ENCODE measurements at regions not wholly inside any gene's neighbourhood (a gene's known extent, or its start where the extent isn't known, plus 50 kb on each side); places are given as distances from the start of the nearest gene placed in this dataset.

DNA sequence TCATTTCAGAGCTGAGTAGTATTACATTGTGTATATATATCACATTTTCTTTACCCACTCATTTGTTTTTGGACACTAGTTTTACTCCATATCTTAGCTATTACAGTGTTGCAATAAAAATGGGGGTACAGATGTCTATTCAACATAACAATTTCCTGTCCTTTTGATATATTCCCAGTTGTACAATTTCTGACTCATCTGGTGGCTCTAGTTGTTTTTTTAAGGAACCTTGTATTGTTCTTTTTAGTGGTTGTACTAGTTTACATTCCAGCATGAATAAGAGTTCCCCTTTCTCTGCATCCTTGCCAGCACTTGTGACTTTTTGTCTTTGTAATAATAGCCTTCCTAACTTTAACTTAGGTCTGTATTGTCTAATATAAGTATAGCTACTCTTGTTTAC lies 739.9 kb downstream of the XPNPEP1 start:
- TF ChIP-seq, protein P1, sequence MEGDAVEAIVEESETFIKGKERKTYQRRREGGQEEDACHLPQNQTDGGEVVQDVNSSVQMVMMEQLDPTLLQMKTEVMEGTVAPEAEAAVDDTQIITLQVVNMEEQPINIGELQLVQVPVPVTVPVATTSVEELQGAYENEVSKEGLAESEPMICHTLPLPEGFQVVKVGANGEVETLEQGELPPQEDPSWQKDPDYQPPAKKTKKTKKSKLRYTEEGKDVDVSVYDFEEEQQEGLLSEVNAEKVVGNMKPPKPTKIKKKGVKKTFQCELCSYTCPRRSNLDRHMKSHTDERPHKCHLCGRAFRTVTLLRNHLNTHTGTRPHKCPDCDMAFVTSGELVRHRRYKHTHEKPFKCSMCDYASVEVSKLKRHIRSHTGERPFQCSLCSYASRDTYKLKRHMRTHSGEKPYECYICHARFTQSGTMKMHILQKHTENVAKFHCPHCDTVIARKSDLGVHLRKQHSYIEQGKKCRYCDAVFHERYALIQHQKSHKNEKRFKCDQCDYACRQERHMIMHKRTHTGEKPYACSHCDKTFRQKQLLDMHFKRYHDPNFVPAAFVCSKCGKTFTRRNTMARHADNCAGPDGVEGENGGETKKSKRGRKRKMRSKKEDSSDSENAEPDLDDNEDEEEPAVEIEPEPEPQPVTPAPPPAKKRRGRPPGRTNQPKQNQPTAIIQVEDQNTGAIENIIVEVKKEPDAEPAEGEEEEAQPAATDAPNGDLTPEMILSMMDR (conservative IDR thresholded peaks at IDR 0.05; ENCODE audit: low read depth, low read length): no peak
- no peak for TF ChIP-seq EZH2phosphoT487 (IDR thresholded peaks at IDR 0.05; ENCODE audit: borderline replicate concordance, low read length)
- TF ChIP-seq EZH2 (IDR thresholded peaks at IDR 0.05; ENCODE audit: low read length, unreplicated experiment): no peak
